ELR (cell line): ENCODE measurements at regions not wholly inside any gene's neighbourhood (a gene's known extent, or its start where the extent isn't known, plus 50 kb on each side); places are given as distances from the start of the nearest gene placed in this dataset.

Experiments used
- DNase-seq: peaks from one replicate; pipeline ENCODE4 v3.0.0-alpha.2; 2015; ENCODE audit warnings: low read depth

DNA sequence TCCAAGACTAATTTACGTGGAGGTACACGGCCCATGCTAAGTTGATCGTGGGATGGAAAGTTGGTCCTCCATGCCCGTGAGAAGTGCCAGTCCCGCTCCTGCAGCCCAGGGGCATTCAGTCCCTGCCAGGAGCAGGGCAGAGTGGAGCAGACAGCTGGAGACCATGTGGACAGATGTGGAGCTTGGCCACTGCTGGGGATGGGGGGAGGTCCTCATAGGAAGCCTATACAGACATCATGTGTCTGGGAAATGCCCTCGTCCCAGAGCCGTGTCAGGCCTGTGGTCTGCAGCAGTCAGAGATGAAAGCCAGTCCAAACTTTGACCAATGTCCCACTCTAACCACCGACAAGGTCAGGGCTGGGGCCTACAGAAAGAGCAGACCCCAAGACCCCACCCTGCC lies 118.4 kb downstream of the CPZ start:
- DNase-seq = no peak

DNA sequence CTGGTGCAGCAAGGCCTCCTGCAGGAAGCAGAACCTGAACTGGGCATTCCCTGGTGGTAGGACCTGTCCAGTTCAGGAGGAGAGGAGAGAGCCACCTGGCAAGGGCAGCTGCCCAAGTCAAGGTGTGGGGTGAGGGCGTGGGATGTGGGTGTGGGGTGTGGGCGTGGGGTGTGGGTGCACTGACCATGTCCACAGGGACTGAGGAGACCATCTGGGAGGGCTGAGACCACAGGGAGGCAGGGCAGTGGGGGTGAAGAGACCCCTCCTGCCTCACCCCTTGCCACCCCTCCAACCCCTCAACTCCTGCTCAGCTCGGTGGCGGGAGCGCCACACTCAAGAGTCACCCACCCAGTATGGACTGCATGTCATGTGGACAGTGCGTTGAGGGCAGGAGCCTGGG lies 117.9 kb downstream of the CPZ start:
- no peak for DNase-seq

- no peak for DNase-seq
Measured at GRCh38 chr4:8709729-8710360, 117.3 kb downstream of the CPZ start.

DNA sequence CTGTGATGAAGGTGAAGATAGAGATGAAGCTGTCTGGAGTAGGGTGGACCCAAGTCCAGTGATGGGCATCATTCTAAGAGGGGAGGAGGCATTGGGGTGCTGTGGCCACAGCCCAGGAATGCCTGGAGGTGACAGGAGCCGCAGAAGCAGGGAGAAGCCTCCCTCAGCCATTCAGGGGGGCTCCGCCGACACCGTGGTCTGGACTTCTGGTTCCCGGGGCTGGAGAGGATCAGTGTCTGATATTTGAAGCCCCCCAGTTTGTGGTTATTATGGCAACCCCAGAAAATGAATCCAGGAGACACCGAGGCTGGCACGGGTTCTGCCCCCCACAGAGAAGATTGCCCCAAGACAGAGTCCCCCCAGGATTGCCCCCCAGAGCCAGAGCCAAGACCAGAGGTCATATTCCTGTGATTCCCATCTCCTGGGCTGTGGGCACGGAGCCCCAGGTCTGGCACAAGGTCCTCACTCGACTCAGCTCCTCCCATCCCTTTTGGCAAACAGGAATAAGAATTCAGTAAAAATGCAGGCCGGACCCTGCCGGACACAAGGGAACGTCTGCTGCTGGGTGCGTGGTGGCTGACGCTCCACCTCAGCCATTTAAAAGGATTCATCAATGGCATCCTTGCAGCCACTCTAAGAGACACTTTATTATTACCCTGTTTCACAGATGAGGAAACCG lies 116.6 kb downstream of the CPZ start:
- no peak for DNase-seq

DNA sequence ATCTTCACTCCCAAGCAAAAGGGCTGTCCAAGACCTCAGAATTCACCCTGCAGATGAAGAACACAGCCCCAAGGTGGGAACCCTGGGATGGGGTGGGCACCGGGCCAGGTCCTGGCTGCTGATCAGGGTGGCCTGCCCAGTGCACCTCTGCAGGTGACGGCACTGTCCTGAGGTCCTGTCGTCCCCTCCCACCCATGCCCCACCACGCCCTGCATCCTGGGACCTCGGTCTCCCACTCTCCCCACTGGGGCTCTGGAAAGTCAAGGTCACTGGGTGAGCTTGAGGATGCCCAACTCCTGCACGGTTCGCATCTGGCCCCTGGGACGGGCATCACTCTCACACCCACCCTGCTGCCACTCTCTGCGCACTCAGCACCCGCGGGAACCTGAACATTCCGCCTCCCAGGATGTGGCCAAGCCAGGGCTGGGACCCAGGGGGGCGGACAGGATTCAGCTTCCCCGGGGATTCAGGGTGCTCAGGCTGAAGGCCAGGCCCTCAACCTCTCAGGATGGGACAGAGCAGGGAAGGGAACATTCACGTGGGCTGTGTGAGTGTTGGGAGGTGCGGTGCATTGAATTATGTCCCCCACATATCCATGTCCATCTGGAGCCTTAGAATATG lies 115.9 kb downstream of the CPZ start:
- DNase-seq = no peak

DNA sequence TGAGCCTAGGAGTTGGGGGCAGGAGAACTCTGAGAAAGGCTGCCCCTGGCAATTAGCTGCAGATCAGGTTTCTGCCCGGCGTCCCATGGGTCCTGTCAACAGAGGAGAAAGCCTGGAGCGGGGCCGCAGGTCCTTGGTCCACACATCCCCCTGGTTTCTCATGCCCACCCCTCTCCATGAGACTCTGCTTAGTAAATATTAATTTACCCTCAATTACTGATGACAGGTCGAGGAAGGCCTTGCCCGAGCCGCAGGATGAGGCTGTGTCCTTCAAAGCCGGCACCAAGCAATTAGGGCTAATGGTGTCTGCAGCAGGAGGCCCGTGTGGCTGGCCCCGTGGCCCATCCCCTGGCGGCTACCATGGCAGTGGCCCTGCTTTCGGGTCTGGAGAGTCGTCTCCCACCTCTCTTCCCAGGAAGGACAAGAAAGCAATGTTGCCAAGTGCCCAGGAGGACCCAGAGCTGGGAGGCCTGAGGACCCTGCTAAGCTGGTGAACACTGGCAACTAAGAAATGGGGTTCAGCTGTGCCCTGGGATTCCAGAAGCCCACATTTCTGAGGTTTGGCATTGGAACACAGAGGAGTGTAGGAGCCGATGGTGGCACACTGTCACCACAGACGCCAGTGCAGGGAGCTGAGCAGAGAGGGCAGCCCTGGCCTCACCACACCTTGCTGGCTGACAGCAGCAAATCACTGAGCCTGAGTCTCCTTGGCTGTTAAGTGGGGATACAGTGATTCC lies 114.6 kb downstream of the CPZ start:
- DNase-seq = no peak

- DNase-seq = no peak
Measured at GRCh38 chr4:8706216-8707044, 113.9 kb downstream of the CPZ start.

- no peak for DNase-seq
Measured at GRCh38 chr4:8705161-8706145, 112.9 kb downstream of the CPZ start.

DNA sequence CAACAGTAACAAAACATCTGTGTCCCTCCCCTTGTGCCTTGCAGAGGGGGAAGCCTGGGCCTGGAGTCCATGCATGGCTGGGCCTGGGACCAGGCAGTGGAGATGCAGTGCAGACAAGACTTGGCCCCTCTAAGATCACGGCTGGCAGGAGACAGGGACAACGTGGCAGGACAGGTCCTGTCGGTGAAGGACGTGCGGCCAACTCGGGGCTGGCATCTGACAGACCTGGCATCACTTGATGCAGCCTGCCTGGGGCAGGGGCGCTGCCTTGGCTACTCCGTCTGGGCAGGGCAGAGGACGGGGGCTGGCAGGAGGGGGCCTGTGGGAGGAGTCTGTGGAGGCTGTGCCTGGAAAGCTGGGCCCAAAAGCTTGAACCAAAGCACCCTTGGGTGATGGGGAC lies 112.1 kb downstream of the CPZ start:
- no peak for DNase-seq

GRCh38 chr4:8703857-8704495 lies 111.4 kb downstream of the CPZ start:
- DNase-seq = no peak

GRCh38 chr4:8703401-8703696 lies 110.8 kb downstream of the CPZ start:
- DNase-seq = no peak

GRCh38 chr4:8702516-8703400 lies 110.2 kb downstream of the CPZ start:
- no peak for DNase-seq

- no peak for DNase-seq
Measured at GRCh38 chr4:8702020-8702495, 109.5 kb downstream of the CPZ start.

- no peak for DNase-seq
Measured at GRCh38 chr4:8701126-8702019, 108.8 kb downstream of the CPZ start.

DNA sequence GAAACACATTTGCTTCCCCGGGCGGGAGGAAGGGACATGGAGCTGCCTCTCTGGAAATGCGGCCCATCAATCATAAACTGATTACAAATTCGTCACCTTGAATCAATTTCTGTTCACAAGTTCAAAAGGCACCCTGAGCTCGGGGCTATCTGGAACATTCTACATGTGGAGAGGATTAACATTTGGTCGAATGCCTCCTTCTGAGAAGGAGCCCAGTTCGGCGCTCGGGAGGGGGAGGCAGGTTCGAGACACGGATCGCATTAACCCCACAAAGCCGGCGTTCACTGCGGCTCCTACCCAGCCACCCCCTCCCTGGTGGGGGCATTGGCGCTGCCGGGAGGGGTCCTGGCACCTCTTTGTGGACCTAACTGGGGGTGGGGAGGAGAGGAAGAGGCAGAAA lies 108.0 kb downstream of the CPZ start:
- no peak for DNase-seq

GRCh38 chr4:8699479-8700145 lies 107.0 kb downstream of the CPZ start:
- no peak for DNase-seq

GRCh38 chr4:8699063-8699385 lies 106.5 kb downstream of the CPZ start:
- no peak for DNase-seq
